H7 (cell line): ENCODE measurements at regions not wholly inside any gene's neighbourhood (a gene's known extent, or its start where the extent isn't known, plus 50 kb on each side); places are given as distances from the start of the nearest gene placed in this dataset.

Experiments used
- DNase-seq: peaks from one replicate; pipeline ENCODE4 v3.0.0; 2012
- H3K27me3 ChIP-seq: 2 replicates; pipeline ENCODE4 v1.6.0; 2011; ENCODE audit warnings: mild to moderate bottlenecking, low read length; ENCODE audit not compliant: control insufficient read depth, insufficient read depth
- H3K36me3 ChIP-seq: replicated peaks from 2 replicates; pipeline ENCODE4 v1.5.1; 2011; ENCODE audit warnings: low read length; ENCODE audit not compliant: control insufficient read depth, insufficient read depth
- H3K4me3 ChIP-seq: 2 replicates; pipeline ENCODE4 v1.5.1; 2011; ENCODE audit warnings: low read depth, mild to moderate bottlenecking, control low read depth, low read length, moderate library complexity; ENCODE audit not compliant: insufficient read depth

DNA sequence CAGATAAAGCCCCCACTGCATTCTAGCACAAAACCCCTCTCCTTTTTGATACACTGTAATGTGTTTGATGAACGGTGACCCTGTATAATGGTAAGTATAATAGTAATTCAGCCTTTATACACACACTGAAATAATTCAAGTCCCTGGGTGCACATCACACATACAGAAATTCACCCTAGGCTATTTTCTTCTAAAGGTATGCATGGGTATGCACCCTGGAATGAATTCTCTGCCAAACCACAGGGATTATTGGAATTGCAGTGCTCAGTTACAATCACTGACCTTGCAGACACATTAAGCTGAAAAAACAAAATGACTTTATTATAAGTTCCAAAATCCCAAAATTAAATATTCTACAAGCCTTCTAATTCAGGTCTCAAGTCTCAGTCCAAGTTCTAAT, 245.9 kb upstream of the FAT3 start:
- no peak for DNase-seq

GRCh38 chr11:91972665-91973266, 251.9 kb upstream of the FAT3 start:
- Histone ChIP-seq H3K4me3 (no peak overlapping the region), H3K36me3 (no peaks in the 10 kb centered on the region), H3K27me3 (no peaks in the 10 kb centered on the region)
- DNase-seq: no peak

More for the DNA sequence above, 245.9 kb upstream of the FAT3 start:
- H3K36me3 ChIP-seq: no peaks in the 10 kb centered on the region
- H3K27me3 ChIP-seq: no peaks in the 10 kb centered on the region
- H3K4me3 ChIP-seq: no peak overlapping the region

- Histone ChIP-seq H3K4me3 (no peak overlapping the region), H3K27me3 (no peaks in the 10 kb centered on the region), H3K36me3 (no peaks in the 10 kb centered on the region)
- no peak for DNase-seq
These were observed 254.0 kb upstream of the FAT3 start for GRCh38 chr11:91970624-91971023.

- Histone ChIP-seq H3K4me3 (no peak overlapping the region), H3K27me3 (no peaks in the 10 kb centered on the region), H3K36me3 (no peaks in the 10 kb centered on the region)
- no peak for DNase-seq
These were observed 255.1 kb upstream of the FAT3 start for GRCh38 chr11:91969486-91969885.

GRCh38 chr11:91967691-91968045, 256.9 kb upstream of the FAT3 start:
- no peak for DNase-seq
- Histone ChIP-seq H3K27me3 (no peaks in the 10 kb centered on the region), H3K4me3 (no peak overlapping the region), H3K36me3 (no peaks in the 10 kb centered on the region)

DNA sequence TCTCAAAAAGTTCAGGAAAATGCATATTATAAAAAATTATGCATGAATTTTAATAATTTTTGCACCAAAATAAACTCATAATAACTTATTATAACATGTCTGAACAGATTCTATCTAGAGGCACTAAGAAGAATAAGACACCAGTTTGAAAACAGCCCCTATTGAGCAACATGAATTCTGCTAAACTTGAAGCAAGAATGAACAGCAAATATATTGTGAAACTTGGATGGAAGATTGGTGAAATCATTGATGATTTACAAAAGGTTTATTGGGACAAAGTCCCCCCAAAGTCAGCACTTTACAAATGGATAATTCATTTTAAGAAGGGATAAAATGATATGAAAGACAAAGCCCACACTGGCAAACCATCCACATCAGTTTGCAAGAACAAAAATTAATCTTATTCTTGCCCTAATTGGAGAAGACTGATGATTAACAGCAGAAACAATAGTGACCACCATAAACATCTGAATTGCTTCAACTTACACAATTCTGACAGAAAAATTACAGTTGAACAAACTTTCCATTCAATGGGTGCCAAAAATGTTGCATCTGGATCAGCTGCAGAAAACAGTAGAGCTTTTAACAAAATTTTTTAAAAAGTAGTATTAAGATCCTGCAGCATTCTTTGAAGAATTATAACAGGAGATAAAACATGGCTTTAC, 257.5 kb upstream of the FAT3 start:
- H3K27me3 ChIP-seq: no peaks in the 10 kb centered on the region
- no peak overlapping the region for H3K4me3 ChIP-seq
- no peaks in the 10 kb centered on the region for H3K36me3 ChIP-seq
- no peak for DNase-seq

DNA sequence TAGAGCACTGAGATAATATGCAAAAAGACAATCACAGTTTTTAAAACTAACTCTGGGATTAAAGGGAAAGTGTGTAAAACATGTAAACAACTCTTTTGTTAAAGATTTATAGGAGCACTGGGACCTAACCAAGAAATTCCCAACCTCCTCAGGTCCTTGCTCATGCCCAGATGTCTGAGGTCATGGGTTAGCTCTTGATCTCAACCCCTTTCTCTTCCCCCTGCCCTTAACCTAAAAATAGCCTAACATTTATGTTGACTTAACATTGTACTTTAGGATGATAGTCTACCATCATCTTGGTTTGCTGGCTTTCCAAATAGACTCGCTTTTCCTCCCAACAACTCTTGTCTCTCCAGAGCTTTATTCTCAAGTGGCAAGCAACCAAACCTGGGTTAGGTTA, 258.2 kb upstream of the FAT3 start:
- Histone ChIP-seq H3K27me3 (no peaks in the 10 kb centered on the region), H3K4me3 (no peak overlapping the region), H3K36me3 (no peaks in the 10 kb centered on the region)
- DNase-seq: no peak

- no peak overlapping the region for H3K4me3 ChIP-seq
- no peak for DNase-seq
- no peaks in the 10 kb centered on the region for H3K36me3 ChIP-seq
- no peaks in the 10 kb centered on the region for H3K27me3 ChIP-seq
These were observed 263.8 kb upstream of the FAT3 start for GRCh38 chr11:91960770-91961169.

DNA sequence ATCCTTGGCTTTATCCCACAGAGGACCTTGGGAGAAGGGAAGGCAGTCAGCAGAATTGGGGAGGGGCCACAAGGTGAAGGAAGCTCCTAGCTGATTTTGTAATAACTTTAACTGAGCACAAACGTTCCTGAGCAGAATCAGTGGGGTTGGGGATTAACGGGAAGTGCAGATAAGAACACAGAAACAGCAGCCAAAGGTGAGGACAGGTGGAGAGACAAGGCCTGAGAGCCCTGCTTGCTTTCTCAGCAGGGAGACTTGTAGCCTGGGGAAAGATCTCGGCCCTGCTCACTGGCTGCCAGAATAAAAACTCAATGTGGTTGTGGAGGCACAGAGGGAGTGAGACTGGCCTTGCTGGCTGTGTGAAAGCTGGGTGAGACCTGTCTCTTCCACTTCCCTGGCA, 265.2 kb upstream of the FAT3 start:
- Histone ChIP-seq H3K4me3 (no peak overlapping the region), H3K27me3 (no peaks in the 10 kb centered on the region), H3K36me3 (no peaks in the 10 kb centered on the region)
- no peak for DNase-seq

DNA sequence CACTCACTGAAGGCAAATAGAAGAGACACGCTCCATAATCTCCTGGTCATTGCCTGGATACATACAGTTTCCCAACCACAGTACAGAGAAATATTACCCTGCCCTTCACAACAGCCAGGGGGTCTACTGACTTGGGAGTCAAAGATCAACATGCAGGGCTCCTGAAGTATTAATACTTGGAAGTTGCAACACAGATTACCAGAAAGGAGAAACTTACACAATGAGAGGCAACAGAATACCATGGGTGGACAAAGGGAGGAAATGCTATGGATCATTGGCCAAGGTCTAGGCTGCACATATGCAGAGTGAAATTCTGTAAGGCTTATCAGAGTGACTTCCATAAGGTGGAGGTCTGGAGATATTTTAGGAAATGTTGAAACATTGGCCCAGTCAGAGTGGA, 267.9 kb upstream of the FAT3 start:
- no peak overlapping the region for H3K4me3 ChIP-seq
- no peaks in the 10 kb centered on the region for H3K36me3 ChIP-seq
- H3K27me3 ChIP-seq: no peaks in the 10 kb centered on the region
- no peak for DNase-seq

DNA sequence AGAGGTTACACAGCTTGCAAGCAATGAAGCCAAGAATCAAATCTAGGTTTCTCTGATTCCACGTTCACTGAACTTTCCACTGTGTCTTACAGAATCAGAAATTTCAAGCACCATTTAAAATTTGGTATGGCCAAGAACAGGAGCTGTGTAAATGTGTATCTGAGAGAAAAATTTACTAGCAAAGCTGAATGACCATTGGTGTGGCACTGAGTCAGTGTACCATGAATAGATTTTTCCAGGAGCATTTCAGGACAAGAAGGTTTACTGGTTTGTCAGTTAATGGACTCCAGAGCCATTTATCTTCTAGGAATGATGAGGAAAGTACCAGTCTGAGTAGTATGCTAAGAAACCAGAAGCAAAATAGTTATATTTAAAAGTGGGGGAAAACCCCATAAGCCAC, 269.4 kb upstream of the FAT3 start:
- Histone ChIP-seq H3K4me3 (no peak overlapping the region), H3K36me3 (no peaks in the 10 kb centered on the region), H3K27me3 (no peaks in the 10 kb centered on the region)
- no peak for DNase-seq

- Histone ChIP-seq H3K27me3 (no peaks in the 10 kb centered on the region), H3K36me3 (no peaks in the 10 kb centered on the region), H3K4me3 (no peak overlapping the region)
- DNase-seq: no peak
These were observed 272.6 kb upstream of the FAT3 start for GRCh38 chr11:91952056-91952455.

DNA sequence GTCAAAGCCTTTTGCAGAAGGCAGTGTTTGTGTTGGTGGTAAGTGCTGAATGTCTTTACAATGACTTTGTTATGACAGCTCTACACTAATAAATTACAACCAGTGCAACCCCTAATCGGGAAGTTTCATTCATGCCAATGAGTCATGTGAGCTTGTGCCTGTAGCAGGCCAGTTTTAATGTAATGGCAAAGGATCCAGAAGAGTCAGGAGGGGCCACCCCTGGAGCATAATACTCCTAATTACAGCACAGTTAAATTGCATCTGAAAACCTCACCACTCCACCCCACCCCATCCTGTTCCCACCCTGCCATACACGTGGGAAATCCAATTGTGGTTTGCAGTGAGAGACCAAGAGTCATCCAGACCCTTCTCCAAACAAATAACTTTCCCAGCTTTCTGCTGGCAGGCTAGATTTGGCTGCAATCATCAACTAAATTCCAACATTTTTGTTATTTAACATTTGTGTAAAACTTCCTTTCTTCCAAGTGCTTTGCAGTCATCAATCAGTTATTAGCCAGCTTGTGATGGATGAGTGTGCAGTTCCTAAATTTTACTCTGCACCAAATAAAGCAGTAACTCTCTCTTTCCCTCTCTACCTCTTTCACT, 277.3 kb upstream of the FAT3 start:
- Histone ChIP-seq H3K27me3 (no peaks in the 10 kb centered on the region), H3K4me3 (no peak overlapping the region), H3K36me3 (no peaks in the 10 kb centered on the region)
- no peak for DNase-seq

GRCh38 chr11:91946397-91946951, 278.1 kb upstream of the FAT3 start:
- no peaks in the 10 kb centered on the region for H3K36me3 ChIP-seq
- no peak overlapping the region for H3K4me3 ChIP-seq
- no peak for DNase-seq
- H3K27me3 ChIP-seq: no peaks in the 10 kb centered on the region

DNA sequence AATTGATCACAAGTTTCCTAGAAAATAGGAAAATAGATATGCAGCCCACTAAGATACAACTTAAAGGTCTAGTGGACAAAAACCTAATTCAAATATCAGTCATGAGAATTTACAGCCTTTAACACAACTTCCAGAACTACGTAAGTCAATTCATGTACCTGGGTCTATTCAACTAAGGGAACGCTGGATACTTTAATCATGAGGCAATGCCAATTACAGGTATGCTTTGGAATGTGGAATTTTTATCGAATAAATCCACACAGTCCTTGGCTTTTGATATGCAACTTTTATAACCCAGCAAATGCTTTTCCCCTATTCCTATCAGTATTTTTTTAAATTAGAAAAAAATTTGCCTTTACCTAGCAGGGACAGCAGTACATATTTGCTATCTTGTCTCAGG, 289.5 kb upstream of the FAT3 start:
- H3K36me3 ChIP-seq: no peaks in the 10 kb centered on the region
- no peak for DNase-seq
- H3K27me3 ChIP-seq: no peaks in the 10 kb centered on the region
- no peak overlapping the region for H3K4me3 ChIP-seq
